WTC11 (cell line): ENCODE measurements at regions not wholly inside any gene's neighbourhood (a gene's known extent, or its start where the extent isn't known, plus 50 kb on each side); places are given as distances from the start of the nearest gene placed in this dataset.

Source experiments
- ATAC-seq: fragments of 200-7000 bp; cut with Tn5 transposase; 2 replicates; pipeline ENCODE4 v1.10.0; 2021; ENCODE audit warnings: mild to moderate bottlenecking, moderate library complexity
- CTCF ChIA-PET: fragments of 300-600 bp; sonication (Branson Sonifier 250); formaldehyde crosslinking; loops from one replicate; lab custom pipeline; 2021; ENCODE audit warnings: antibody characterized with exemption; lab: Charles Lee
- POLR2A ChIA-PET: fragments of 350-600 bp; sonication (Branson Sonifier 250); formaldehyde crosslinking; loops from one replicate; lab custom pipeline; 2021; ENCODE audit warnings: antibody characterized with exemption; lab: Charles Lee
- DNase-seq: peaks from one replicate; pipeline ENCODE4 v3.0.0; 2021; ENCODE audit warnings: low spot score
- H3K27ac Mint-ChIP-seq: 2 replicates; pipeline ENCODE4 v1.8.0; 2021; ENCODE audit warnings: mixed read lengths
- H3K27me3 Mint-ChIP-seq: 2 replicates; pipeline ENCODE4 v1.8.0; 2021; ENCODE audit warnings: low read depth, mild to moderate bottlenecking, moderate library complexity, mixed read lengths
- H3K36me3 Mint-ChIP-seq: 2 replicates; pipeline ENCODE4 v1.8.0; 2021; ENCODE audit warnings: mixed read lengths
- H3K4me1 Mint-ChIP-seq: 2 replicates; pipeline ENCODE4 v1.8.0; 2022; ENCODE audit warnings: mixed read lengths
- H3K4me3 Mint-ChIP-seq: 2 replicates; pipeline ENCODE4 v1.8.0; 2021; ENCODE audit warnings: mild to moderate bottlenecking, moderate library complexity, mixed read lengths
- H3K9me3 Mint-ChIP-seq: 2 replicates; pipeline ENCODE4 v1.8.0; 2021; ENCODE audit warnings: mixed read lengths
- ATF1 ChIP-seq: sonication (generic); formaldehyde crosslinking; IDR thresholded peaks from 2 replicates; pipeline ENCODE4 v1.8.1; 2023; ENCODE audit warnings: mild to moderate bottlenecking, moderate library complexity, missing genetic modification reagents
- ATF3 ChIP-seq: sonication (generic); formaldehyde crosslinking; conservative IDR thresholded peaks from 2 replicates; pipeline ENCODE4 v1.8.1; 2022; ENCODE audit warnings: mild to moderate bottlenecking, missing genetic modification reagents
- CBFB ChIP-seq: sonication (generic); formaldehyde crosslinking; IDR thresholded peaks from 2 replicates; pipeline ENCODE4 v1.8.1; 2022; ENCODE audit warnings: mild to moderate bottlenecking, low read depth, missing genetic modification reagents
- CREM ChIP-seq: sonication (generic); formaldehyde crosslinking; IDR thresholded peaks from 2 replicates; pipeline ENCODE4 v1.8.1; 2022; ENCODE audit warnings: mild to moderate bottlenecking, missing genetic modification reagents, moderate library complexity
- CTCF ChIP-seq: fragments of 200-600 bp; IDR thresholded peaks from 2 replicates; pipeline ENCODE4 v1.8.0; 2022; ENCODE audit warnings: antibody characterized with exemption
- EMX1 ChIP-seq: fragments of 250-450 bp; sonication (Bioruptor Pico); IDR thresholded peaks from 2 replicates; pipeline ENCODE4 v1.8.0; 2021; ENCODE audit warnings: mild to moderate bottlenecking
- ERG ChIP-seq: fragments of 250-450 bp; sonication (Bioruptor Pico); IDR thresholded peaks from 2 replicates; pipeline ENCODE4 v1.8.0; 2021; ENCODE audit warnings: mild to moderate bottlenecking
- ESRRA ChIP-seq: sonication (generic); formaldehyde crosslinking; IDR thresholded peaks from 2 replicates; pipeline ENCODE4 v1.8.1; 2022; ENCODE audit warnings: mild to moderate bottlenecking, missing genetic modification reagents, borderline replicate concordance
- FOXJ3 ChIP-seq: sonication (generic); formaldehyde crosslinking; IDR thresholded peaks from 2 replicates; pipeline ENCODE4 v1.9.0; 2021; ENCODE audit warnings: missing genetic modification reagents, mild to moderate bottlenecking, borderline replicate concordance
- FOXK1 ChIP-seq: sonication (generic); formaldehyde crosslinking; IDR thresholded peaks from 2 replicates; pipeline ENCODE4 v1.8.0; 2022; ENCODE audit warnings: mild to moderate bottlenecking, moderate library complexity, missing genetic modification reagents
- FOXP4 ChIP-seq: sonication (generic); formaldehyde crosslinking; IDR thresholded peaks from 2 replicates; pipeline ENCODE4 v1.8.0; 2022; ENCODE audit warnings: mild to moderate bottlenecking, missing genetic modification reagents
- HMGA2 ChIP-seq: fragments of 250-450 bp; sonication (Bioruptor Pico); IDR thresholded peaks from 2 replicates; pipeline ENCODE4 v1.4.0; 2021; ENCODE audit warnings: mild to moderate bottlenecking, moderate library complexity
- HMGXB4 ChIP-seq: sonication (generic); formaldehyde crosslinking; IDR thresholded peaks from 2 replicates; pipeline ENCODE4 v1.8.1; 2023; ENCODE audit warnings: mild to moderate bottlenecking, moderate library complexity, missing genetic modification reagents
- IRF2 ChIP-seq: sonication (generic); formaldehyde crosslinking; IDR thresholded peaks from 2 replicates; pipeline ENCODE4 v1.8.0; 2022; ENCODE audit warnings: low read depth, missing genetic modification reagents, borderline replicate concordance
- JAZF1 ChIP-seq: fragments of 250-450 bp; sonication (Bioruptor Pico); IDR thresholded peaks from 2 replicates; pipeline ENCODE4 v1.9.0; 2021; ENCODE audit warnings: moderate library complexity, mild to moderate bottlenecking, inconsistent platforms
- MLX ChIP-seq: sonication (generic); formaldehyde crosslinking; IDR thresholded peaks from 2 replicates; pipeline ENCODE4 v1.8.1; 2023; ENCODE audit warnings: mild to moderate bottlenecking, missing genetic modification reagents, moderate library complexity
- MXD4 ChIP-seq: fragments of 250-450 bp; sonication (Bioruptor Pico); IDR thresholded peaks from 2 replicates; pipeline ENCODE4 v1.8.0; 2021; ENCODE audit warnings: mild to moderate bottlenecking, moderate library complexity, borderline replicate concordance
- NFATC4 ChIP-seq: fragments of 250-450 bp; sonication (Bioruptor Pico); IDR thresholded peaks from 2 replicates; pipeline ENCODE4 v1.9.0; 2021; ENCODE audit warnings: mild to moderate bottlenecking
- NR1H2 ChIP-seq: sonication (generic); formaldehyde crosslinking; IDR thresholded peaks from 2 replicates; pipeline ENCODE4 v1.9.0; 2021; ENCODE audit warnings: mild to moderate bottlenecking, moderate library complexity, missing genetic modification reagents
- PREB ChIP-seq: sonication (generic); formaldehyde crosslinking; IDR thresholded peaks from 2 replicates; pipeline ENCODE4 v1.8.1; 2022; ENCODE audit warnings: mild to moderate bottlenecking, missing genetic modification reagents, moderate library complexity, borderline replicate concordance
- ZBTB21 ChIP-seq: sonication (generic); formaldehyde crosslinking; IDR thresholded peaks from 2 replicates; pipeline ENCODE4 v1.8.1; 2023; ENCODE audit warnings: mild to moderate bottlenecking, missing genetic modification reagents, borderline replicate concordance
- ZBTB43 ChIP-seq: sonication (generic); formaldehyde crosslinking; IDR thresholded peaks from 2 replicates; pipeline ENCODE4 v1.8.1; 2023; ENCODE audit warnings: mild to moderate bottlenecking, missing genetic modification reagents
- ZNF138 ChIP-seq: sonication (generic); formaldehyde crosslinking; conservative IDR thresholded peaks from 2 replicates; pipeline ENCODE4 v1.8.1; 2022; ENCODE audit warnings: mild to moderate bottlenecking, moderate library complexity, missing genetic modification reagents

- no peak for TF ChIP-seq ATF3
- no peak for TF ChIP-seq NR1H2 (CRISPR knock-in tag)
- TF ChIP-seq EMX1 (CRISPR knock-in tag): no peak
- TF ChIP-seq ZBTB43 (CRISPR knock-in tag): no peak
- no peak for TF ChIP-seq CREM (CRISPR knock-in tag)
- no peak for TF ChIP-seq PREB (CRISPR knock-in tag)
- no peak for TF ChIP-seq ZNF138 (CRISPR knock-in tag)
- TF ChIP-seq IRF2 (CRISPR knock-in tag): no peak
- TF ChIP-seq ESRRA: no peak
- TF ChIP-seq NFATC4 (CRISPR knock-in tag): no peak
- TF ChIP-seq ATF1 (CRISPR knock-in tag): no peak
- no peak for TF ChIP-seq MLX
- TF ChIP-seq FOXK1 (CRISPR knock-in tag): no peak
- TF ChIP-seq ZBTB21 (CRISPR knock-in tag): no peak
- no peak for TF ChIP-seq MXD4 (CRISPR knock-in tag)
- TF ChIP-seq FOXJ3: no peak
Measured at GRCh38 chr14:65282896-65283253, 129.7 kb upstream of the FUT8 start (continued).

GRCh38 chr14:65286443-65286842, 126.1 kb upstream of the FUT8 start:
- ATAC-seq (no peak), DNase-seq (no peak)
- Mint-ChIP-seq H3K27ac (no peak overlapping the region), H3K4me1 (peaks cover 34% of the 10 kb centered on the region), H3K9me3 (no peaks in the 10 kb centered on the region), H3K27me3 (peaks cover 5% of the 10 kb centered on the region), H3K4me3 (no peak overlapping the region), H3K36me3 (no peaks in the 10 kb centered on the region)
- ChIA-PET CTCF (interaction anchor here (0.7 to 1.5 kb wide), 6 partner anchors 9 to 129 kb away, joined by 3 to 4 read pairs (median 3); partner anchors contain the start of gene FUT8), POLR2A (interaction anchor here (0.6 kb wide), 1 partner anchor 243 kb away, joined by 11 read pairs; no protein-coding TSS in a partner anchor)
- no peak for TF ChIP-seq CTCF
- TF ChIP-seq HMGA2 (CRISPR knock-in tag): no peak
- TF ChIP-seq HMGXB4 (CRISPR knock-in tag): no peak
- TF ChIP-seq JAZF1 (CRISPR knock-in tag): no peak
- TF ChIP-seq FOXP4 (CRISPR knock-in tag): no peak
- no peak for TF ChIP-seq ERG (CRISPR knock-in tag)
- no peak for TF ChIP-seq ESRRA
- TF ChIP-seq CBFB: no peak
